Osteocyte (in vitro differentiated cells): ENCODE measurements at regions not wholly inside any gene's neighbourhood (a gene's known extent, or its start where the extent isn't known, plus 50 kb on each side); places are given as distances from the start of the nearest gene placed in this dataset.

ENCODE experiments used
- DNase-seq: peaks from one replicate; pipeline ENCODE4 v3.0.0; 2021; ENCODE audit warnings: mixed read lengths; ENCODE audit not compliant: unreplicated experiment; ENCODE audit errors: extremely low spot score
- H3K27ac Mint-ChIP-seq: one replicate; pipeline ENCODE4 v1.8.0; 2021; ENCODE audit warnings: mild to moderate bottlenecking, mixed read lengths; ENCODE audit not compliant: unreplicated experiment
- H3K27me3 Mint-ChIP-seq: one replicate; pipeline ENCODE4 v1.8.0; 2021; ENCODE audit warnings: mixed read lengths; ENCODE audit not compliant: unreplicated experiment
- H3K36me3 Mint-ChIP-seq: one replicate; pipeline ENCODE4 v1.8.0; 2021; ENCODE audit warnings: mixed read lengths; ENCODE audit not compliant: unreplicated experiment
- H3K4me1 Mint-ChIP-seq: one replicate; pipeline ENCODE4 v1.8.0; 2021; ENCODE audit warnings: mixed read lengths; ENCODE audit not compliant: unreplicated experiment
- H3K4me3 Mint-ChIP-seq: one replicate; pipeline ENCODE4 v1.8.0; 2021; ENCODE audit warnings: mild to moderate bottlenecking, moderate library complexity, mixed read lengths; ENCODE audit not compliant: unreplicated experiment
- H3K9me3 Mint-ChIP-seq: one replicate; pipeline ENCODE4 v1.8.0; 2021; ENCODE audit warnings: mixed read lengths; ENCODE audit not compliant: unreplicated experiment
- CTCF ChIP-seq: fragments of 200-600 bp; sonication (generic); IDR thresholded peaks from 2 replicates; pipeline ENCODE4 v1.5.0; 2021; ENCODE audit warnings: antibody characterized with exemption, mild to moderate bottlenecking, moderate library complexity

DNA sequence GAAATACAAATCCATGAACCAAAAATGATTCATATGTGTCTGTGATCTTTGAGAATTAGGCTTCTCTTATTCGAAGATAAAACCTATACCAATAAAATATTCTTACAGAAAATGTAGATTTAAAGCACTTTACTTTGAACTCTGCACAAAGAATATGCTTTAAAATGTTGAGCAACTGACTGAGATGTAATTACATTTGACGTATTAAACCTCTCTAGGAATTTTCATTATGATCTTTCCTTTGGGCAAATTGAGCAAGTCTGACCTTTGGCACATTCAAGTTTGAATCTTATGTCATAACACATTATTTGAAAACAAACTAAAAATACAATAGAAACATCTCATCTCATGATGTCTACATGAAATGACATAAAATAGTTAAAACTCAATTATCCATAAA is 69.2 kb upstream of the AHR start:
- peaks cover 40% of the 10 kb centered on the region for H3K4me1 Mint-ChIP-seq
- TF ChIP-seq CTCF = no peak
- DNase-seq = no peak
- H3K9me3 Mint-ChIP-seq = peaks cover 9% of the 10 kb centered on the region
- no peaks in the 10 kb centered on the region for H3K27me3 Mint-ChIP-seq
- peak overlapping the region; percentile 1 for H3K27ac Mint-ChIP-seq
- no peak overlapping the region for H3K4me3 Mint-ChIP-seq
- H3K36me3 Mint-ChIP-seq = no peaks in the 10 kb centered on the region

DNA sequence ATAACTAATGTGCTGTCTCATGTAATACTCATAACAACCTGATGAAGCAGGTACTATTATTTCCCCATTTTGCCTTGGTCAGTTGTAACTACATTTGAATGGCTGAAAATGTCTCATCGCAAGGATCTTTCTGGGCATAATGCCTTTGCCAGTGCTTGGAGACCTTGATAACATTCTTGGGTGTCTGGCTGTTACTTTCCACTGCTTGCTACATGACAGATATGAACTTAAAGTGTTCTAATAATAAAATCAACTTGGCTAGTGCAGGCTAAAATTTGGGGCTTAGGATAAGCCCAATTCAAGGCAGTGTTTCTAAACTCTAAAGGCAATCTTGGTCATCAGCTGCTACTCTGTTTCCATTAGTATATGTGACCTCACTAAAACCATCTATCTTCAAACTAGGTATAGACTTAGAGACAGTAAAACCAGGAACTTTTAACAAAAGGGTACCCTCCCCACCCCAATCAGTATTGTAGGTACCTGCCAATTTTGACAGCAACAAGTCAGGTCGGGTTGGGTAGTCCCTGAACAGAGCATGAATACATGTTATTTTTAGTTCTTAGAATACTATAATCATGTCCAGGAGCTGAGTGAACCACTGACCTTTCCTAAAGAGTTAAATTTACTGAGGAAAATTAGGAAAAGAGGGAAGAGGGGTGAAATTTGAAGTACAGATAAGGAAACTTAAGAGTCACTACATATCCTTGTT is 68.2 kb upstream of the AHR start:
- no peak for TF ChIP-seq CTCF
- H3K36me3 Mint-ChIP-seq = no peaks in the 10 kb centered on the region

DNA sequence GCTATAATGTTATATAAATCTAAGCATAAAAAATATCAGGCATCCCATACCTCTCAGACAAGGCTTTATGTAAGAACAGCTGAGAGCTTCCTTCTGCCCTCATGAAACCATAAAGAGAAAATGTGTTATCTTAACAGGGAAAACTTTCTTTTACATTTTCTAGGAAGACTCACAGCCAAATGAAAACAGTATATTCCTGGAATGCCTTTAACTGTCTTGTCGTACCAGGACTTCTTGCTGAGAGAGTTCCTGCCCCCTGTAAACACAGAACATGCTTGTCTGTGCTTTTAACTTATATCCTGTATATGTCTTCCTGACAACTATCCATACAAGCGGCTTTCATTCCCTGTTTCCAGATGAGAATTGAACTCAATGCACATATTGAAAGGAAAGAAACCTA is 64.8 kb upstream of the AHR start:
- Mint-ChIP-seq H3K4me1 (peaks cover 64% of the 10 kb centered on the region), H3K4me3 (no peak overlapping the region), H3K27ac (peak overlapping the region; percentile 99), H3K27me3 (no peaks in the 10 kb centered on the region), H3K36me3 (no peaks in the 10 kb centered on the region), H3K9me3 (peaks cover 3% of the 10 kb centered on the region)
- no peak for TF ChIP-seq CTCF
- no peak for DNase-seq

More for the DNA sequence above, 68.2 kb upstream of the AHR start:
- H3K27me3 Mint-ChIP-seq = no peaks in the 10 kb centered on the region
- peaks cover 48% of the 10 kb centered on the region for H3K4me1 Mint-ChIP-seq
- DNase-seq = no peak
- H3K27ac Mint-ChIP-seq = peak overlapping the region; percentile 16
- no peak overlapping the region for H3K4me3 Mint-ChIP-seq
- peaks cover 4% of the 10 kb centered on the region for H3K9me3 Mint-ChIP-seq

DNA sequence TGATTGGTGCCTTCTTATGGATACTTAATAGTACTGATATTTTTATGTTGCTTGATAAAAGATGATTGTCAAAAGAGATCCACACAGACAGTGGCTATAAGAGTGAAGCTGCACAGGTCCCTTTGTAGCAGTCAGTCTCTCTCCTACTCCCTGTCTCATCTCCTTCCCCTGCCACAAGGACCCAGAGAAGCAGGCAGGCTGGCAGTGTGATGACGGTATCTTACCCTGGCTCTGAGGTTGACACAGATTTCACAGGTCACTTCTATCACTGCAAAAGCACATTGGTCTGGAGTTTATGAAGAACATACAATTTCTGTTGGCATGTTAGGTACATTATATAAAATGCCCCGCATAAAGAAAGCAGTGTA is 64.4 kb upstream of the AHR start:
- Mint-ChIP-seq H3K36me3 (no peaks in the 10 kb centered on the region), H3K4me1 (peaks cover 63% of the 10 kb centered on the region), H3K9me3 (peaks cover 3% of the 10 kb centered on the region), H3K27ac (peak overlapping the region; percentile 99), H3K4me3 (peak overlapping the region; percentile 20), H3K27me3 (no peaks in the 10 kb centered on the region)
- no peak for DNase-seq
- no peak for TF ChIP-seq CTCF

DNA sequence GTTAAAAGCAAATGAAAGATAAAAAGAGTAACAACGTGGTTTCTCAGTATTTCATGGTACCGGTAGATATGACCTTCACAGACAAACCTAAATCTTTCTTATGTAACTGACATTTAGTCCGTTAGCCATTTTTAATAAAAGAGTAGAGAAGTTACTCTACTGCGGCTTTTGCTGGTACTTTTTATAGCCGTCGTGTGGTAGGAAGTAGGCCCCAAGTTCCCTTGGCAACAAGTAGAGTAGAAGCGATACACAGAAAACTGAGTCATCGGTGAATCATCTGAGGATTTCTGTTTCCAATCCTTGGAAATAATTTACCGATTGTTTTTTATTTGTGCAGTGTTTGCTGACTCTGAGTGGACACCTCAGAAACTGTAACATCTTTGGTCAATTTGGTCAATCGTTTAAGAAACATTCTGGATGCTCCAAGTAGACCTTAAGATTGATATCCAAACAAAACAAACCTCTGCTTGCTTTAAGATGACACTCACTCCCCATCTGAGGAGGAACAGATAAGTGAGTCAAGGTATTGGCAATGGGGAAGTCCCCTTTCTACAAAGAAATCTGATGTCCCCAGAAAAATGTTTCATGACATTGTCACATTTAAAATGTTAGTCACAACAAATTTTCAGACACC is 63.9 kb upstream of the AHR start:
- H3K36me3 Mint-ChIP-seq = no peaks in the 10 kb centered on the region
- peak overlapping the region; percentile 99 for H3K27ac Mint-ChIP-seq
- peaks cover 60% of the 10 kb centered on the region for H3K4me1 Mint-ChIP-seq
- H3K9me3 Mint-ChIP-seq = peaks cover 3% of the 10 kb centered on the region
- TF ChIP-seq CTCF = peak; percentile 35
- peak overlapping the region; percentile 20 for H3K4me3 Mint-ChIP-seq
- DNase-seq = no peak
- no peaks in the 10 kb centered on the region for H3K27me3 Mint-ChIP-seq
